ENCODE measurements at regions not wholly inside any gene's neighbourhood (a gene's known extent, or its start where the extent isn't known, plus 50 kb on each side); places are given as distances from the start of the nearest gene placed in this dataset.
A peak's percentile ranks its signal among the peaks of the same experiment; 100 is the strongest.
"Not testable (repeated sequence)": the region's sequence is repeated elsewhere in the genome, so short reads cannot be mapped to it uniquely, and the experiment has no call there.

DNA sequence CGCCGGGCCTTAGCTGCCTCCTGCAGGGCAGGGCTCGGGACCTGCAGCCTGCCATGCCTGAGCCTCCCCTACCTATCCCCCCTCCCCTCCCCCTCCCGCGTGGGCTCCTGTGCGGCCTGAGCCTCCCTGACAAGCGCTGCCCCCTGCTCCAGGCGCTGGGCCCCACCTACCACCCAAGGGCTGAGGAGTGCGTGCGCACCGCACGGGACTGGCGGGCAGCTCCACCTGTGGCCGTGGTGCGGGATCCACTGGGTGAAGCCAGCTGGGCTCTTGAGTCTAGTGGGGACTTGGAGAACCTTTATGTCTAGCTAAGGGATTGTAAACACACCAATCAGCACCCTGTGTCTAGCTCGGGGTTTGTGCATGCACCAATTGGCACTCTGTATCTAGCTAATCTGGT lies 554.6 kb upstream of the ACTRT1 start:
- not testable (repeated sequence) for DNase-seq (ENCODE audit: low spot score)

DNA sequence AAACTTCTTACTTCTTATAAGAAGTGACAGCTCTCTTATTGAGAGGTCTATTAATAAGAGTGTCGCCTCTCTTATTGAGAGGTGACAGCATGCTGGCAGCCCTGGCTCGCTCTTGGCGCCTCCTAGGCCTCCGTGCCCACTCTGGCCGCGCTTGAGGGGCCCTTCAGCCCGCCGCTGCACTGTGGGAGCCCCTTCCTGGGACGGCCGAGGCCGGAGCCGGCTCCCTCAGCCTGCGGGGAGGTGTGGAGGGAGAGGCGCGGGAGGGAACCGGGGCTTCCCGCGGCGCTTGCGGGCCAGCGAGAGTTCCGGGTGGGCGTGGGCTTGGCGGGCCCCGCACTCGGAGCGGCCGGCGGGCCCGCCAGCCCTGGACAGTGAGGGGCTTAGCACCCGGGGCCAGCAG lies 554.2 kb upstream of the ACTRT1 start:
- not testable (repeated sequence) for DNase-seq (ENCODE audit: low spot score)

DNA sequence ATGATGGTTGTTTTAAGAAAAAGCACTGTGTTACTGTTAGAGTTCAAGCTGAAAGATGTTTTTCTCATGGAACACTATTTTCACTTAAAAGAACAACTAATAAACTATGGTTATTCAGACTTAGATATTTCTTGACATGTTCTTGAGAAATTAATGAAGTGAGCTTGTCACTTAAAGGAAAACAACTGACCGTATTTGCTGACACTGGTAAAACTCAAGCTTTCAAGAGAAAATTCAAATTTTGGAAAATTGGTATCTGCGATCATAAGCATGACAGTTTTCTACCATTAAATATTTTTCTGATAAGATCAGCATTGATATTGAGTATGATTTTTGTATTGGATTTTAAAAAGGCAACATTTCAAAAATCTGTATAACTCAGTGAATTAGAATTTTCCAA lies 549.5 kb upstream of the ACTRT1 start:
- DNase-seq (ENCODE audit: low spot score) = no peak

- DNase-seq (ENCODE audit: low spot score) = no peak
These were observed 547.4 kb upstream of the ACTRT1 start for GRCh38 chrX:128599632-128600031.

- DNase-seq (ENCODE audit: low spot score) = no peak
These were observed 529.8 kb upstream of the ACTRT1 start for GRCh38 chrX:128582036-128582435.

DNA sequence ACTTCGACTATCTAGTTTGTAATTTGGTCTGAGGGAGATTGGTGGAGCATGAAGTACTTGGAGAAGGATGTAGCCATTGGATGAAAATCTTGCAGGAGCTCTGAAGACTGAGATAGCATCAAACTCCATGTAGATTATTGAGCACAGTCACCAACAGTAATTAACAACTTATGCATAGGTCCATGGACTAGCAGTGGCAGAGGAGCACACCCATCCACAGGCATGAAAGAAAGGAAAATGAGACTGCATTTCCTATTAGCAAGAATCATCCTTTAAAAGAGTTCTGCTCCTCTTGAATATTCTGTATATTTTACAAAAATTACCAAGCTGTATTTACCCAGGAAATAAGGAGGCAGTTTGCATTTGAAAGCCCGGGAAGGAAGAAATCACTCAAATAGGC lies 529.4 kb upstream of the ACTRT1 start:
- DNase-seq (ENCODE audit: low spot score) = no peak

GRCh38 chrX:128543114-128543513 lies 490.9 kb upstream of the ACTRT1 start:
- no peak for DNase-seq (ENCODE audit: low spot score)

DNA sequence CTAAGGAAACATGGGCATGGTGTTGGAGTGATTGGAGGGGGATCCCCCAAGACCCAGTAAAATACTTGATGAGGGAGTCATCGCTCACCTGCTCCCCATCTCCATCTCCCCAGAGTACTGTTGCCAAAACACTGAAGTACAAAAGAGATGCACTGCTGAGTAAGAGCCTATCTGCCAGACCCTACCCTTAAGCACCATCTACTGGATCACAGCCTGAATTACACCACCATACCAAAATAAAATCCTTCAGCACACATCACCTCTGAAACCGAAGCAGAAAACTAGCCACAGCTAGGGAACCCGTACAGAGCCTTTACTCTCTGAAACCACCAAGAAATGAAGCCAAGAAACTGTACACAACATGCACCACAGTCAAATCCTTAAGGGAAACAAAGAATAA lies 466.3 kb upstream of the ACTRT1 start:
- DNase-seq (ENCODE audit: low spot score) = peak; percentile 4

DNA sequence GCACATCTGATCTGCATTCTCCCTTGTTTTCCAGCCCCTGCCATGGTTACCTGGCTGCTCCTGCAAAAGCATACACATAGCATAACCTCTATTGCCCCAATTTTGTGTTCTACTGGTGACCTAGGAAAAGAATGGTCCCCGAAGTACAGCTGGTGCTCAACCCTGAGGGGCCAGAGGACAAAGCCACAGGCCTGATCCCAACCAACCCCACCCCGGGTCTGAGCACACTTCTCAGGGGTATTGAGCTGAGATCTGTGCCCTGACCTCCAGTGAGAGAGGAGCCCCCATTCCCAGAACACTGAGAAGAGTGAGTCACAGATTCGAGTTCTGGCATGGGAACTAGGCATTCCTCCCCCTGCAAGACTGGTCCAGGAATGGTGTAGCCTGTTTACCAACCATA lies 465.5 kb upstream of the ACTRT1 start:
- DNase-seq (ENCODE audit: low spot score) = no peak

DNA sequence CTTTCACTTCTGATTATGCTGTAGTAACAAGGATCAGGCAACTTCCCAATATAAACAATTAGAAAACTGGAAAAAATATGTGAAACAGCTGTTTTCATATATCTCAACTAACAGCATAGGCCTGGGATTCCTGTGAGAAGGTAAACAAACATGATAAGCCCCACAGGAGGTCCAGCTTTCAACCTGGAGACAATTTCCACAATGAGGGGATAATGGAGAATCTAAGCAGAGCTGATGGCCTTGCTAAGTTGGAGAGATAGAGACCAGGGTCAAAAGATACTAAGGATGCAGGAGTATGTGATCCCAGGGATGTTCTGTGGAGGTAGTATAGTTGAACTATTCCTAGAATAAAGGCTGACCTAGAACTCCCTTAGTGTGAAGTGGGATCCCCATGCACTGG lies 452.3 kb upstream of the ACTRT1 start:
- no peak for DNase-seq (ENCODE audit: low spot score)

DNA sequence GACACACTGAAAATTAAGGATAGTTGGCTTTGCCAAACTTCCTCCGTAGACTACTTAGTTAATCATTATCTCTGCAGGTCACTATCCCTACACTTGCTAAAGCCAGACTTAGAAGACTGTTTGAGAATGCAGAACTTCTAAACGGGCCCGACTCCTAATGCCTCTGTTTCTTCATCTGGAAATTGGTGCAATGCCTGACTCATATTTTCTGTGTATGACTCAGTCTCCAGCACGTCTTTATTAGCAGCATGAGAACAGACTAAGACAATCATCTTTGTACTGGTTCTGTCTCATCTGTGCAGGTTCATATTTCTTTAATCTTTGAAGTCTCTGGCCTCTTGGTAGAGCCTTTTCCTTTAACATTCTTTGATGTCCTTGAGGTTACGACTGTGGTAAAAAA lies 411.9 kb upstream of the ACTRT1 start:
- no peak for DNase-seq (ENCODE audit: low spot score)

DNA sequence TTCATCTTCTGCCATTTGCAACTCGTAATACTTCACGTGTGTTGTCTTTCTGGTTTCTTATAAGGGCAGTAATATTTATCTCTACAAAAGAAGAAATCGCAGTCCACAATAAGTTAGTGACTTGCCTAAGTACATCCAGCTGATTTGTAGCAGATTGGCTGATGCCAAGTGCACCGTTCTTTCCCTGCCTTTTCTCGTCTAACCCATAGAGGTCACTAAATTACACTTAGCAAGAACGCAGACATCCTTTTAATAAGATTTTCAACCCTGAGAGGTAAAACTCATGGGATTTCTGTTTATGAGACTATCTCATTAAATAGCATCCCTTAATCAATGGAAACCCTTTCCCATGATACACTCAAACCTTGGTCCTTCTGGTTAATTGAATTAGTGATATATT lies 408.6 kb upstream of the ACTRT1 start:
- no peak for DNase-seq (ENCODE audit: low spot score)

DNA sequence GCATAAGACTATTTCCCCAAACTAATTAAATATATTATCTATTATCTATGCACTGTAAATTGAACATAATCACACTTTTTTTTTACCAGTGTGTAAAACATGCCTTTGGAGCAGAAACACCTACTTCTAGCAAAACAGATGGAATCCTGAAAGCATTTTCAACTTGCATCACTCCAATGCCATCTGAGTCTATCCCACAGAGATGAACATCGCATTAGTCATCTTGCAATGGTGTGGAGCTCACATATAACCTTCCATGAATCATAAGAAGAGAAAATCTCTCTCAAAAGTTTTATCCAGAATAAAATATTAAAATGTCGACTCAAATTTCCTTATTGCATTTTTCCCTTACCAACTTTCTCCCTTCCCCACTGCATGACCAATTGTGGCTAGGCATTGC lies 406.7 kb upstream of the ACTRT1 start:
- DNase-seq (ENCODE audit: low spot score) = no peak

- DNase-seq (ENCODE audit: low spot score) = no peak
These were observed 405.5 kb upstream of the ACTRT1 start for GRCh38 chrX:128457674-128458073.

DNA sequence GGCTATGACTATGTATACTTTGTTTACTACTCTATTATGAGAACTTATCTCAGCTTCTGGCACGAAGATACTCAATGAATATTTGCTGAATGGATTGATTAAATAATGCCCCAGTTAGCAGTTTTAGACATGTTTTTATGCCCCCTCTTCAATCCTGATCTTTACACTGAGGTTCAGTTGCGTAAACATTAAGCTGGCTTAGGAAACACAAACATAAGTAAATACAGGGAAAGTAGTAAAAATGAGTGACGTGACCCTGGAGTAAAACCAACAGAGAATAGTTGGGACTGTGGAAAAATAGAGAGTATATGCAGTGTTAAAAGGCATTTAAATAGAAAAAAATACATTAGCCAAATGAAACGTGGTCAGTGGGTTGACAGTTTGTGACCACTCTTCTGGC lies 387.0 kb upstream of the ACTRT1 start:
- no peak for DNase-seq (ENCODE audit: low spot score)

- DNase-seq (ENCODE audit: low spot score) = no peak
These were observed 385.9 kb upstream of the ACTRT1 start for GRCh38 chrX:128438082-128438481.

DNA sequence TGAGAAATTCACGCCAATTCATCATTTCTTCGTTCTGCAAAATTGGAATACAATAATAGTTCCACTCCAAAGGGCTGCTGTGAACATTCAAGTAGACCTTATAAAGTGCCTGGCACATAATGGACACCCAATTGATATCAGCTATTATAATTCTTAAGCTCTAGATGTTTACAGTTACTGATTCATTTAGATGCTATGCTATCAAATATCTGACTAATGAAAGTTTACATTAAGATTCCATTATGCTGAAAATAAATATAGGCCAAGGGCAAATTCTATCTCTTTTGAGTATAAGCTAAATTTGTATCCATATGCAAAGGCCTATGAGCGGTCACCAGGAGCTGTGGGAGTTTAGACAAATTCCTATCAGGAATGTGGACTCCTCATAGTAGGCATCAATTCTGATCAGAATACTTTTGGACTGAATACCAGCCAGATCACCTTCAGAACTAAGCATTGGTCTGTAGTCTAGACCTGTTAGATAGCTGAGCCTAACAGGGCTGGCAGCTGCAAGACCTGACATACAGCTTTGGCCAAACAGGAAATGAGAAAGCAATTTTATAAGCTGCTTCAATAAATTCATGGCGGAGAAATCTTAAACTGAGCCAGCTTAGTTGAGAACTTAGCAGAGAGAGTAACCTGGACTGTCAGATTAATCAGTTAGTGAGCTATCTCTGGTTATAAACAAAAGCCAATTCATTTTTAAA lies 384.3 kb upstream of the ACTRT1 start:
- DNase-seq (ENCODE audit: low spot score) = no peak

GRCh38 chrX:128425546-128425945 lies 373.3 kb upstream of the ACTRT1 start:
- DNase-seq (ENCODE audit: low spot score) = no peak

DNA sequence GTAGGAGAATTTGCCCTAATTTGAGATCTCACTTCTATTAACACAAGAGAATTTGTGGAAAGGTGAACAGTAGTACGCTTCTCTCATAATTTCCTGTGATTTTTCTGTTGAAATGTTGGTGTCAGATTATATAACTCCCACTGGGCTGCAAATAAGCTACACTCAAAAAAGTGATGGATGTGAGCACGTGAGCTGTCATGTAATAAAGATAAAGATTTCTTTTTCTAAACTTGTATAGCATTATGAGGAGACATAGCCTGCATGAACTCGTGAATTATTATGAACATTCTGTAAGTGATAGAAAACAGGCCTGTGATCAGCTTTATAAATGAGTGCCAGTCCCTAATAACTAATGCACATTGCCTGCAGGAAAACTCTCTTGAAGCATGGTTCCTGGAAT lies 356.6 kb upstream of the ACTRT1 start:
- DNase-seq (ENCODE audit: low spot score) = no peak

DNA sequence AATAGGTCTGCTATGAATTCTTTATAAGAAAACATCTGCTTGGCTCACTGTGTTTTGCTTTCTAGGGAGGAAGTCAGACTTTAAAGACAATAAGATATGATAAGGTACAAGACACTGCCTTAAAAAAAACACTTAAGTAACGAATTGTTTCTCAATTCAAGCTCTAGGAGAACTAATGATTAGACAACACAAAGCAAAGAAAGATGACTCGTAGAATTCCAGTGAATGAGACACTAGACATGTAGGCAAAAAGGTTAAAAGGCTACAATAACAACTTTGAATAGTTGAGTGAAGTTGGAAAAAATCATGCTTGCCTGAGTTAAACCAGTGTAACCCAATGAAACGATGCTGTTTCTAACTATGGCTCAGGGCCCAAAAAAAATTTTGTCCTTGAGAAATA lies 344.4 kb upstream of the ACTRT1 start:
- DNase-seq (ENCODE audit: low spot score) = no peak

- not testable (repeated sequence) for DNase-seq (ENCODE audit: low spot score)
These were observed 331.6 kb upstream of the ACTRT1 start for GRCh38 chrX:128383846-128384245.

DNA sequence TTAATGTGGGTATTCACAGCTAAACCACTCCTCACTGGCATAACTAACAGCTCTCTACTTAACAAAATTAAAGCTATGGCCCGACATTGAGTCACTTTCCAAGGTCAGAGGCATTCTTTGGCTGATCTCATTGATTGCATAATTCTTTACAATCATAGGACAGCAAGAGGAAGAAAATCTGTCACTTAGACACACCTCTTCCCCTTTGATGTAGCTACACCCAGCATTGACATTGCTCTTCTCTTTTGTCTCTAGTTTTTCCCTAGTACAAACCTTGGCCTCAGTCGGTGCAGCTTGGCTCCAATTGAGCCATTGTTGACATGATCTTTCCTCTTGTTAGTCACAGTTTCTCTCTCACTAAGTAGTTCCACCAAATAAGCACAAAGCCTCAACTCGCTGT lies 313.3 kb upstream of the ACTRT1 start:
- DNase-seq (ENCODE audit: low spot score) = no peak

DNA sequence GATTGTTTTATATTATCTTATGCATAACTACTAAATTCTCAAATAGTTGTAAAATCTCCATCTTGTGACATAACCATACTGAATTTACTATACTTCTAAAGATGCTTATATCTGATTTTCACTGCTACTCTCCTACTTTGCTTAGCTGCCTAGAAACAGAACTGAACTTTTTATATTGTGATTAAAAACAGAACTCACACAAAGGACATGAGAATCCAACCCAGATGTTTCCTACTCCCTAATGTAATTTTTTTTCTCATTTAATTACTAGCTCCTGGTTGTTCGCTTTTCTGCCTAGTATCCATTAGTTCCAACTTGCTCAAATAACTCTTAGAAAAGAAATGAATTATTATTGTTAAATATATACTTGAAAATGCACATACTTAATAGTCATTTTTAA lies 283.5 kb upstream of the ACTRT1 start:
- no peak for DNase-seq (ENCODE audit: low spot score)

- DNase-seq (ENCODE audit: low spot score) = no peak
These were observed 282.6 kb upstream of the ACTRT1 start for GRCh38 chrX:128334821-128335220.

- no peak for DNase-seq (ENCODE audit: low spot score)
These were observed 258.7 kb upstream of the ACTRT1 start for GRCh38 chrX:128310912-128311311.
